ENCODE measurements at regions not wholly inside any gene's neighbourhood (a gene's known extent, or its start where the extent isn't known, plus 50 kb on each side); places are given as distances from the start of the nearest gene placed in this dataset.

- TF ChIP-seq USF1 (IDR thresholded peaks at IDR 0.05) = no peak
- no peak for TF ChIP-seq YY1 (IDR thresholded peaks at IDR 0.05; ENCODE audit: low read depth)
- TF ChIP-seq EP300 (IDR thresholded peaks at IDR 0.05; ENCODE audit: borderline replicate concordance) = no peak
- no peak for TF ChIP-seq FOXM1 (IDR thresholded peaks at IDR 0.05; ENCODE audit: borderline replicate concordance, low read depth)
- TF ChIP-seq CEBPB (IDR thresholded peaks at IDR 0.05) = no peak
Observed at GRCh38 chr4:60502733-60503132, 697.4 kb upstream of the ADGRL3 start.

GRCh38 chr4:60506061-60506460, 694.1 kb upstream of the ADGRL3 start:
- TF ChIP-seq ZBTB7A (IDR thresholded peaks at IDR 0.05; ENCODE audit: low read depth) (no peak), CEBPB (IDR thresholded peaks at IDR 0.05) (no peak), NFIC (IDR thresholded peaks at IDR 0.05) (no peak), YY1 (IDR thresholded peaks at IDR 0.05; ENCODE audit: low read depth) (no peak), RAD21 (IDR thresholded peaks at IDR 0.05; ENCODE audit: low read depth) (no peak), TCF12 (IDR thresholded peaks at IDR 0.05; ENCODE audit: low read depth) (no peak), MAX (IDR thresholded peaks at IDR 0.05) (no peak), TEAD4 (IDR thresholded peaks at IDR 0.05) (no peak), TAF1 (IDR thresholded peaks at IDR 0.05; ENCODE audit: low read depth) (no peak), CREB1 (IDR thresholded peaks at IDR 0.05; ENCODE audit: low read depth) (no peak), USF1 (IDR thresholded peaks at IDR 0.05) (no peak), REST (IDR thresholded peaks at IDR 0.05; ENCODE audit: low read depth) (no peak), FOXM1 (IDR thresholded peaks at IDR 0.05; ENCODE audit: borderline replicate concordance, low read depth) (no peak), EP300 (IDR thresholded peaks at IDR 0.05; ENCODE audit: borderline replicate concordance) (no peak)

- TF ChIP-seq RAD21 (IDR thresholded peaks at IDR 0.05; ENCODE audit: low read depth) (no peak), EGR1 (IDR thresholded peaks at IDR 0.05) (no peak), EP300 (IDR thresholded peaks at IDR 0.05; ENCODE audit: borderline replicate concordance) (no peak), MAX (IDR thresholded peaks at IDR 0.05) (no peak), YY1 (IDR thresholded peaks at IDR 0.05; ENCODE audit: low read depth) (no peak), CEBPB (IDR thresholded peaks at IDR 0.05) (no peak), CREB1 (IDR thresholded peaks at IDR 0.05; ENCODE audit: low read depth) (no peak), TCF12 (IDR thresholded peaks at IDR 0.05; ENCODE audit: low read depth) (no peak), USF1 (IDR thresholded peaks at IDR 0.05) (no peak), TEAD4 (IDR thresholded peaks at IDR 0.05) (no peak), REST (IDR thresholded peaks at IDR 0.05; ENCODE audit: low read depth) (no peak), FOXM1 (IDR thresholded peaks at IDR 0.05; ENCODE audit: borderline replicate concordance, low read depth) (no peak), ZBTB7A (IDR thresholded peaks at IDR 0.05; ENCODE audit: low read depth) (no peak), TAF1 (IDR thresholded peaks at IDR 0.05; ENCODE audit: low read depth) (no peak), NFIC (IDR thresholded peaks at IDR 0.05) (no peak)
Observed at GRCh38 chr4:60522265-60522664, 677.9 kb upstream of the ADGRL3 start.

- TF ChIP-seq ZBTB7A (IDR thresholded peaks at IDR 0.05; ENCODE audit: low read depth) (no peak), YY1 (IDR thresholded peaks at IDR 0.05; ENCODE audit: low read depth) (no peak), REST (IDR thresholded peaks at IDR 0.05; ENCODE audit: low read depth) (no peak), EGR1 (IDR thresholded peaks at IDR 0.05) (no peak), USF1 (IDR thresholded peaks at IDR 0.05) (no peak), EP300 (IDR thresholded peaks at IDR 0.05; ENCODE audit: borderline replicate concordance) (no peak), MAX (IDR thresholded peaks at IDR 0.05) (no peak)
Observed at GRCh38 chr4:60531776-60532379, 668.2 kb upstream of the ADGRL3 start.

Data from Ishikawa (cell line).